Nephron progenitor cell (in vitro differentiated cells): ENCODE measurements at regions not wholly inside any gene's neighbourhood (a gene's known extent, or its start where the extent isn't known, plus 50 kb on each side); places are given as distances from the start of the nearest gene placed in this dataset.
"Not testable (repeated sequence)": the region's sequence is repeated elsewhere in the genome, so short reads cannot be mapped to it uniquely, and the experiment has no call there.

Source experiments
- DNase-seq: peaks from one replicate; pipeline ENCODE4 v3.0.0; 2021
- H3K27ac Mint-ChIP-seq: 2 replicates; pipeline ENCODE4 v1.8.0; 2021; ENCODE audit warnings: mild to moderate bottlenecking, moderate library complexity, mixed read lengths
- H3K27me3 Mint-ChIP-seq: 2 replicates; pipeline ENCODE4 v1.8.0; 2021; ENCODE audit warnings: mild to moderate bottlenecking, low read depth, mixed read lengths; ENCODE audit not compliant: poor library complexity
- H3K36me3 Mint-ChIP-seq: 2 replicates; pipeline ENCODE4 v1.8.0; 2021; ENCODE audit warnings: low read depth, mixed read lengths
- H3K4me1 Mint-ChIP-seq: 2 replicates; pipeline ENCODE4 v1.8.0; 2021; ENCODE audit warnings: mixed read lengths
- H3K4me3 Mint-ChIP-seq: 2 replicates; pipeline ENCODE4 v1.8.0; 2021; ENCODE audit warnings: mild to moderate bottlenecking, moderate library complexity, mixed read lengths
- H3K9me3 Mint-ChIP-seq: 2 replicates; pipeline ENCODE4 v1.8.0; 2021; ENCODE audit warnings: mild to moderate bottlenecking, moderate library complexity, mixed read lengths
- TF ChIP-seq, protein P1 (sequence below): fragments of 200-600 bp; sonication (generic); IDR thresholded peaks from 2 replicates; pipeline ENCODE4 v1.5.0; 2021; ENCODE audit warnings: antibody characterized with exemption

DNA sequence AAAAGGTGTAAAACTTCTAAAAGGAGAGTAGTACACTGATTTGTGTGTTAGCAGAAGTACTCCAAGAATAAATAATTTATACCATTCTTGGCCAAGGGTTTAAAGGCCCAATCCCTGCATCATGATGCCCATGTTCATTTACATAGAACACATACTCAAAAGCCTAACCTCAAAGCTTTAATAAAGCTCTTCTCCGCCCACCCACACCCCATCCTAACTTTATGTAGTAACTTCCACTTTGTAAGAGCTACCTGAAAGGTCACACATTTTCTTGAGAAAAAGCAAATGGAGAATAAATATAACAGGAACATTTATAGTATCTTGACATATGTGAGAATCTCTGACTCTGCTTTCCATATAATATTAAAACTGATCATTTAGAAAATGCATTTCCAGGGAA, 148.8 kb upstream of the FREM1 start:
- Mint-ChIP-seq H3K27me3 (peaks cover 3% of the 10 kb centered on the region), H3K36me3 (peaks cover 3% of the 10 kb centered on the region), H3K27ac (no peak overlapping the region), H3K9me3 (peaks cover 4% of the 10 kb centered on the region), H3K4me3 (no peak overlapping the region), H3K4me1 (peaks cover 4% of the 10 kb centered on the region)
- no peak for DNase-seq
- TF ChIP-seq, protein P1, sequence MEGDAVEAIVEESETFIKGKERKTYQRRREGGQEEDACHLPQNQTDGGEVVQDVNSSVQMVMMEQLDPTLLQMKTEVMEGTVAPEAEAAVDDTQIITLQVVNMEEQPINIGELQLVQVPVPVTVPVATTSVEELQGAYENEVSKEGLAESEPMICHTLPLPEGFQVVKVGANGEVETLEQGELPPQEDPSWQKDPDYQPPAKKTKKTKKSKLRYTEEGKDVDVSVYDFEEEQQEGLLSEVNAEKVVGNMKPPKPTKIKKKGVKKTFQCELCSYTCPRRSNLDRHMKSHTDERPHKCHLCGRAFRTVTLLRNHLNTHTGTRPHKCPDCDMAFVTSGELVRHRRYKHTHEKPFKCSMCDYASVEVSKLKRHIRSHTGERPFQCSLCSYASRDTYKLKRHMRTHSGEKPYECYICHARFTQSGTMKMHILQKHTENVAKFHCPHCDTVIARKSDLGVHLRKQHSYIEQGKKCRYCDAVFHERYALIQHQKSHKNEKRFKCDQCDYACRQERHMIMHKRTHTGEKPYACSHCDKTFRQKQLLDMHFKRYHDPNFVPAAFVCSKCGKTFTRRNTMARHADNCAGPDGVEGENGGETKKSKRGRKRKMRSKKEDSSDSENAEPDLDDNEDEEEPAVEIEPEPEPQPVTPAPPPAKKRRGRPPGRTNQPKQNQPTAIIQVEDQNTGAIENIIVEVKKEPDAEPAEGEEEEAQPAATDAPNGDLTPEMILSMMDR, result no peak

GRCh38 chr9:15058236-15058635, 148.0 kb upstream of the FREM1 start:
- no peak for DNase-seq
- Mint-ChIP-seq H3K4me1 (peaks cover 4% of the 10 kb centered on the region), H3K9me3 (peaks cover 6% of the 10 kb centered on the region), H3K4me3 (no peak overlapping the region), H3K27ac (no peak overlapping the region), H3K36me3 (peaks cover 3% of the 10 kb centered on the region), H3K27me3 (peaks cover 3% of the 10 kb centered on the region)
- TF ChIP-seq, protein P1, result no peak

- H3K27me3 Mint-ChIP-seq, H3K27ac Mint-ChIP-seq, H3K4me1 Mint-ChIP-seq, H3K36me3 Mint-ChIP-seq, H3K4me3 Mint-ChIP-seq, DNase-seq: not testable (repeated sequence)
- H3K9me3 Mint-ChIP-seq, result peaks cover 11% of the 10 kb centered on the region
Measured at GRCh38 chr9:15055284-15055683, 145.1 kb upstream of the FREM1 start.

DNA sequence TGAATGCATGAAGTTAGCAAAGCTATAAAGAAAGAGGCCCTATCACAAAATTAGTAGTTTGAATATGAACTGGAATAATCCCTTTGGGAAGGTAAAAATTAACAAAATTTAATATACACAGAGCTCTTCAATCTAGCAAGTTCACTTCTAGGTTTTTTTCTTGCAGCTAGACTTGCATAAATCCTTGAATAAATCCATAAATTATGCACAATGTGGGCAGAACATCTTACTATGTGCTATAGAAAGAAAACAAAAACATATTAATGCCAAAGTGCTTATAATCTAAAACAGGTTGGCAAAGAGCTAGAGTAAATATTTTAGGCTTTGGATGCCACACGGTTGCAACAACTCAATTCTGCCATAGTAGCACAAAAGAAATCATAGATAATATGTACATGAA, 138.5 kb upstream of the FREM1 start:
- DNase-seq, result no peak
- Mint-ChIP-seq H3K9me3 (peaks cover 11% of the 10 kb centered on the region), H3K27ac (no peak overlapping the region), H3K4me1 (no peaks in the 10 kb centered on the region), H3K36me3 (no peaks in the 10 kb centered on the region), H3K4me3 (no peak overlapping the region), H3K27me3 (no peaks in the 10 kb centered on the region)
- TF ChIP-seq, protein P1, result no peak

- no peaks in the 10 kb centered on the region for H3K36me3 Mint-ChIP-seq
- no peak overlapping the region for H3K27ac Mint-ChIP-seq
- no peaks in the 10 kb centered on the region for H3K27me3 Mint-ChIP-seq
Measured at GRCh38 chr9:15047028-15047551, 136.9 kb upstream of the FREM1 start.

DNA sequence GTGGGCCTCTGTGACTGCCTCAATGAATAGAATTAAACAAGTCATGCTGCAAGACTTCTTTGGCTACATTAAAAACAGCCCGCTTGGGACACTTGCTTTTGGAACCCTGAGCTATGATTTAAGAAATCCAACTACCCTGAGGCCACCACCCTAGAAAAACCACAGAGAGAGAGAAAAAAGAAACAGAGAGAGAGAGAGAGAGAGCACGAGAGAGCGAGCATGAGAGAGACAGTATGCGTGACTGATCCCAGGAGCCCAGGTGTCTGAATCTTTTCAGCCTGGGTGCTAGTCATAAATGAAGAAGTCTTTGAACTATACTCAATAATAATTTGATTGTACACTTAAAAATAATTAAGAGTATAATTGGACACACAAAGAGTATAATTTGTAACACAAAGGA, 123.1 kb upstream of the FREM1 start:
- no peak overlapping the region for H3K4me3 Mint-ChIP-seq
- H3K36me3 Mint-ChIP-seq, result no peaks in the 10 kb centered on the region
- H3K4me1 Mint-ChIP-seq, result no peaks in the 10 kb centered on the region
- peaks cover 3% of the 10 kb centered on the region for H3K27me3 Mint-ChIP-seq
- TF ChIP-seq, protein P1, result no peak
- H3K27ac Mint-ChIP-seq, result no peak overlapping the region
- H3K9me3 Mint-ChIP-seq, result peaks cover 34% of the 10 kb centered on the region
- DNase-seq, result no peak

More at GRCh38 chr9:15047028-15047551, 136.9 kb upstream of the FREM1 start:
- Mint-ChIP-seq H3K4me3 (no peak overlapping the region), H3K9me3 (peaks cover 3% of the 10 kb centered on the region), H3K4me1 (no peaks in the 10 kb centered on the region)
- TF ChIP-seq, protein P1, result no peak
- DNase-seq, result no peak
